ENCODE measurements at regions not wholly inside any gene's neighbourhood (a gene's known extent, or its start where the extent isn't known, plus 50 kb on each side); places are given as distances from the start of the nearest gene placed in this dataset.

DNA sequence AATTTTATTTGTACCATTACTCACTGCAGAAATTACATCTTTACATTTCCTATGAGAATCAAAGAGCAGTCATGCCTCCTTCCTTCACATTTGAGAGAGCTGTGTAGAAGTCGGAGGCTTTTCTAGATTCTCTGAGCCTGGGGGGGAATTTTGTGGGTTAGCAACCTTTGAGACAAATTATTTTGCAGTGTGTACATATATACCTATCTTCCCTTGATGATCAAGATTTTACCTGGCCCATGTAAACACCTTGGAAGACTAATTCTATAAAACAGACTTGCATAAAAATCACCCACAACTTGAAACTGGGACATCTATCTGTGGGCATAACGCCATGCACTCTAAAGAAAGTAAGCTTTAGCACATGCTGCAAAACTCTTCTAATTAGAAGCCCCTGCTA lies 491.5 kb upstream of the MDFIC2 start:
- no peak overlapping the region for H3K4me3 ChIP-seq (ENCODE audit: low read length)
- H3K27ac ChIP-seq (ENCODE audit: low read length), result no peak overlapping the region
- no peak for DNase-seq (ENCODE audit: low read depth, low spot score)
- no CpG with 5 or more reads among the region's 2 CpGs for WGBS (ENCODE audit: insufficient coverage, insufficient read length)
- H3K9me3 ChIP-seq (ENCODE audit: control insufficient read depth, insufficient read depth, low read length), result no peaks in the 10 kb centered on the region
- H3K4me1 ChIP-seq (ENCODE audit: control insufficient read depth, insufficient read depth, low read length), result no peaks in the 10 kb centered on the region
- H3K36me3 ChIP-seq (ENCODE audit: control insufficient read depth, insufficient read depth, low read length), result no peaks in the 10 kb centered on the region
- H3K27me3 ChIP-seq (ENCODE audit: control insufficient read depth, insufficient read depth, low read length), result no peaks in the 10 kb centered on the region

DNA sequence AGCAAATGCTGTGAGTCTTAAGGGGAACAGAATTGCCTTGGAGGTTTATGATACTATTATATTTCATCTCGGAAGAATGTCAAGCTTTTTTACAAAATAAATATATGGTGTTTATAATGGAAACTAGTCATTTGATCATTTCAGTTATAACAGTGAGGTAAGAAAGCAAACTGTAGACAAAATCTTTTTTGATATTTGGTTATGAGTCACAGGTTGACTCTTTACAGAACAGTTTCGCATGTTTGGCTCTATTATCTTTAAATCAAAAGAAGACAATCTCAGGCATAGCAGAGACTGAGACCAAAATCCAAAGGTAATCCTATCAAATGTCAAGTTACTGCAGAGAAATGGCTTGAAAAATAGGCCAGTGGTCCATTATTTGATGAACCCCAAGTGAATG lies 490.9 kb upstream of the MDFIC2 start:
- H3K9me3 ChIP-seq (ENCODE audit: control insufficient read depth, insufficient read depth, low read length), result no peaks in the 10 kb centered on the region
- H3K4me1 ChIP-seq (ENCODE audit: control insufficient read depth, insufficient read depth, low read length), result no peaks in the 10 kb centered on the region
- no peaks in the 10 kb centered on the region for H3K36me3 ChIP-seq (ENCODE audit: control insufficient read depth, insufficient read depth, low read length)
- H3K27me3 ChIP-seq (ENCODE audit: control insufficient read depth, insufficient read depth, low read length), result no peaks in the 10 kb centered on the region
- WGBS (ENCODE audit: insufficient coverage, insufficient read length), result no CpG with 5 or more reads among the region's 2 CpGs
- H3K4me3 ChIP-seq (ENCODE audit: low read length), result no peak overlapping the region
- H3K27ac ChIP-seq (ENCODE audit: low read length), result no peak overlapping the region
- no peak for DNase-seq (ENCODE audit: low read depth, low spot score)

DNA sequence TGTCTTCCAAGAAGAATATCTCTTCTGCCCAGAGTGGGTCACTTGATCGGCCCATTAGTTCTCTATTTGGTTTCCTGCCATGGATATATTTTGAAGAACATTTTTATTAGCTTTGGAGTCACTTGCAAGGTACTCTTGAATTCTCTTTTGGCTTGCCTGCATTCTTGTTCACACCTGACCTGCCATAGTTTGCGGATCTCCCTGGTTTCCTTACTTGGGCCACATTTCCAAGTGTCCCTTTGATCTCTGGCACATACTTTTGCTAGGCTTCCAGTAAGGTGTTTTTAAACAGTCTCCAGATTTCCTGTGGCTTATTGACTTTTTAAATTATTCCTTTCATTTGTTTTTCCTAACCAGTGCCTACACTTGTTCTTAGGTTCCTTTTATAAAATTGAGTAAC lies 488.5 kb upstream of the MDFIC2 start:
- no peak for DNase-seq (ENCODE audit: low read depth, low spot score)
- no CpG with 5 or more reads among the region's 2 CpGs for WGBS (ENCODE audit: insufficient coverage, insufficient read length)
- Histone ChIP-seq H3K27ac (ENCODE audit: low read length) (no peak overlapping the region), H3K9me3 (ENCODE audit: control insufficient read depth, insufficient read depth, low read length) (no peaks in the 10 kb centered on the region), H3K36me3 (ENCODE audit: control insufficient read depth, insufficient read depth, low read length) (no peaks in the 10 kb centered on the region), H3K4me3 (ENCODE audit: low read length) (no peak overlapping the region), H3K4me1 (ENCODE audit: control insufficient read depth, insufficient read depth, low read length) (no peaks in the 10 kb centered on the region), H3K27me3 (ENCODE audit: control insufficient read depth, insufficient read depth, low read length) (no peaks in the 10 kb centered on the region)

DNA sequence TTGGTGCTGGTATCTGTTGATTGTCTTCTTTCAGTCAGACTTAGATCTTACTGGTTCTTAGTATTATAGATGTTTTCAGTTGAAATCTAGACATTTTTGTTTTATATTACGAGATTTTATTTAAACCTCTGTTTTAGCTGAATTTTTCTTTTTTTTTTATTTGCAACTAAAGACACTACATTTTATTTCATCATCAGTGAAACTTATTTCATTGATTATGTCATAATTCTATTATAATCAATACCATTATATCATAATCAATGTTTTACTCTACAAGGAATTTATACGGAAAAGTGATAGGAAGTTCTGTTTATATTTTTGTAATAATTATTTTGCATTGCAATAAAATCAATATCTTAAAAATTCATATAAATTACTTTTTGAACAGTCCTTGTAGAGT lies 477.4 kb upstream of the MDFIC2 start:
- Histone ChIP-seq H3K4me3 (ENCODE audit: low read length) (no peak overlapping the region), H3K27me3 (ENCODE audit: control insufficient read depth, insufficient read depth, low read length) (no peaks in the 10 kb centered on the region), H3K27ac (ENCODE audit: low read length) (no peak overlapping the region), H3K9me3 (ENCODE audit: control insufficient read depth, insufficient read depth, low read length) (no peaks in the 10 kb centered on the region), H3K36me3 (ENCODE audit: control insufficient read depth, insufficient read depth, low read length) (no peaks in the 10 kb centered on the region), H3K4me1 (ENCODE audit: control insufficient read depth, insufficient read depth, low read length) (no peaks in the 10 kb centered on the region)
- no peak for DNase-seq (ENCODE audit: low read depth, low spot score)
- WGBS (ENCODE audit: insufficient coverage, insufficient read length), result no CpG with 5 or more reads among the region's 2 CpGs

DNA sequence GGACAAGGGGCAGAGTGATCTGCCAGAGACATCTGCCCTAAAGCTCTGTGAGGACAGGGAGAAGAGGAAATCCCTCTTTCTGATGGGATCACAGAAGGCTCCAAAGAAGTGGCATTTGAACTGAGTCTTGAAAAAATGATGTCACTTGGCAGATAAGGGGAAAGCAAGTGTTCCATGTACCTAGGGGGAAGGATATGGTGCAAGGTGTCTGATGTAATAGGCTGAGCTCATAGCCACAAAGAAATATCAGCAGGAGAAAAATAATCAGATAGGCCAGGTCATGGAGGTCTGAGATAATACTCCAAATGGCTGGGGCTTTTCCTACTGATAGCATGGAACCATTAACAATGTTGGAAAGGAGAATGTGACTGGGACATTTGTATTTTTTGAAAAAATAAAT lies 468.4 kb upstream of the MDFIC2 start:
- DNase-seq (ENCODE audit: low read depth, low spot score), result no peak
- H3K4me3 ChIP-seq (ENCODE audit: low read length), result no peak overlapping the region
- H3K27me3 ChIP-seq (ENCODE audit: control insufficient read depth, insufficient read depth, low read length), result no peaks in the 10 kb centered on the region
- no peaks in the 10 kb centered on the region for H3K36me3 ChIP-seq (ENCODE audit: control insufficient read depth, insufficient read depth, low read length)
- H3K4me1 ChIP-seq (ENCODE audit: control insufficient read depth, insufficient read depth, low read length), result no peaks in the 10 kb centered on the region
- H3K27ac ChIP-seq (ENCODE audit: low read length), result no peak overlapping the region
- no peaks in the 10 kb centered on the region for H3K9me3 ChIP-seq (ENCODE audit: control insufficient read depth, insufficient read depth, low read length)

DNA sequence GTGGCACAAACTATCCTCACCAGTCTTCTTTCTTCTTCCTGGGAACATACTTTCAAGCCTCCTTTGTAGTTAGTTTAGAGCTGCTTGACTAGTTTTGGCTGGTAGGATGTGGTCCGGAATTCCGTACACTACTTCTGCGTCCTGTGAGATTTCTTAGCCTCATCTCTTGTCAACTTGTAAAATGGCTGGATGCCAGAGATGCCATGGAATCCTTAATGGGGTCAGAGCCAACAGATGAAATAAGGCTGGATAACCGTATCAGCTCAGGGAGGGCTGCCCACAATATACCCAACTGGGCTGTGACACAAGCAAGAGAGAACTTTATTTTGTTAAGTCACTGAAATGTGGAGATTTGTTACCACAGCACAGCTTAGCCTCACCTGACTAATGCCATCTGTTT lies 466.9 kb upstream of the MDFIC2 start:
- H3K36me3 ChIP-seq (ENCODE audit: control insufficient read depth, insufficient read depth, low read length), result no peaks in the 10 kb centered on the region
- no peaks in the 10 kb centered on the region for H3K27me3 ChIP-seq (ENCODE audit: control insufficient read depth, insufficient read depth, low read length)
- no peak for DNase-seq (ENCODE audit: low read depth, low spot score)
- H3K4me1 ChIP-seq (ENCODE audit: control insufficient read depth, insufficient read depth, low read length), result no peaks in the 10 kb centered on the region
- no peak overlapping the region for H3K27ac ChIP-seq (ENCODE audit: low read length)
- H3K9me3 ChIP-seq (ENCODE audit: control insufficient read depth, insufficient read depth, low read length), result no peaks in the 10 kb centered on the region
- no peak overlapping the region for H3K4me3 ChIP-seq (ENCODE audit: low read length)
- no CpG with 5 or more reads among the region's 4 CpGs for WGBS (ENCODE audit: insufficient coverage, insufficient read length)

DNA sequence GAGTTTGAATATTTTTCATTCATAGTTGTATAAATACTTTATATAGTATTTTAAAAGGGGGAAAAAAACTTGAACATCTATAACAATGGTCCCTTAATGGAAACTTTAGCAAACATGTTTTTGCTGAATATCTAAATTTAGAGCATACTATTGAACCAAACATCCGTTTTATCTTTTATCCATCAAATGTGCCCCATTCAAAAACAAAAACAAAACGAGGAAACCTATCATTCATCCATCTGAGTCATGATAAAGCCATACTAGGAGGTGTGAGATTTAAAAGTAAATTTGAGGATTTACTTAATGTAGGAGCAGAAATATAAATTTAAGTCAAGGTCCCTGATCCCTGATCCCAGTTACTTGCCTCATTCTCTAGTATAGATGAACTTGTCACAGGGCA lies 463.6 kb upstream of the MDFIC2 start:
- DNase-seq (ENCODE audit: low read depth, low spot score), result no peak
- H3K9me3 ChIP-seq (ENCODE audit: control insufficient read depth, insufficient read depth, low read length), result no peaks in the 10 kb centered on the region
- H3K27ac ChIP-seq (ENCODE audit: low read length), result no peak overlapping the region
- H3K4me1 ChIP-seq (ENCODE audit: control insufficient read depth, insufficient read depth, low read length), result no peaks in the 10 kb centered on the region
- no peaks in the 10 kb centered on the region for H3K36me3 ChIP-seq (ENCODE audit: control insufficient read depth, insufficient read depth, low read length)
- no peaks in the 10 kb centered on the region for H3K27me3 ChIP-seq (ENCODE audit: control insufficient read depth, insufficient read depth, low read length)
- no peak overlapping the region for H3K4me3 ChIP-seq (ENCODE audit: low read length)
- 100% methylated on average over 1 of the region's 2 CpGs for WGBS (ENCODE audit: insufficient coverage, insufficient read length)

DNA sequence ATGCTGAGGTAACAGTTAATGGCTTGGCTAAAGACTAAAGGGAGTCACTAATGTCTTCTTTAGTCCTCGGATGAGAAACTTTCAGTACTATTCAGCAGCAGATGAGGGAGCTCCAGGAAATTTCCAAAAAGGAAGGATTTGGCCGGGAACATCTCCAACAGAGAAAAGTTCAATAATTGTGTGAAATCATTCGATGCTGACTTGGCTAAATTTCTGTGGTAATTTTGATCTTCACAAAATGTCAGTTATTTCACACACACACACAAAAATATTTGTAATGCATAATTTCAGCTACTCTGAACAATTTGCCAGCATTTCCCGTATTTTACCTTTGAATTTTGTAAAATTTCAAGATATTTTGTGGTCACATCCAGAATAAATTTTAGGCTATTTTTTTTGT lies 462.8 kb upstream of the MDFIC2 start:
- H3K27me3 ChIP-seq (ENCODE audit: control insufficient read depth, insufficient read depth, low read length), result no peaks in the 10 kb centered on the region
- H3K4me1 ChIP-seq (ENCODE audit: control insufficient read depth, insufficient read depth, low read length), result no peaks in the 10 kb centered on the region
- H3K4me3 ChIP-seq (ENCODE audit: low read length), result no peak overlapping the region
- DNase-seq (ENCODE audit: low read depth, low spot score), result no peak
- WGBS (ENCODE audit: insufficient coverage, insufficient read length), result no CpG with 5 or more reads among the region's 4 CpGs
- H3K36me3 ChIP-seq (ENCODE audit: control insufficient read depth, insufficient read depth, low read length), result no peaks in the 10 kb centered on the region
- no peak overlapping the region for H3K27ac ChIP-seq (ENCODE audit: low read length)
- H3K9me3 ChIP-seq (ENCODE audit: control insufficient read depth, insufficient read depth, low read length), result no peaks in the 10 kb centered on the region

DNA sequence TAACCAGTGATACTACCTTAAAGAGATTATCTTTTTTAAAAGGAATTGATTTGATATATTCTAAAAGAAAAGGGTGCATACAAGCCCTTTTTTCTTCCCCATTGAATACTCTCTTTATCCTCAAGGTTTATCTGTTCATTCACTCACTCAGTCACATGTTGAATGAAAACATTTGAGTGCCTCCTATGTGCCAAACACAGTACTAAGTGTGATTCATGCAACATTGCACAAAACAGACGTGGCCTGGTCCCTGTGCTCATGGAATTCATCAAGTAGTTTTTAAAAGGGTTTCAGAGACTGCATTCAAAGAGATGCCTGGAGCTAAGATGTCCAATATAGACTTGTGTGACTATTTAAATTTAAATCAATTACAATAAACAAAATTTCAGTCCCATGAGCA lies 462.2 kb upstream of the MDFIC2 start:
- no peaks in the 10 kb centered on the region for H3K9me3 ChIP-seq (ENCODE audit: control insufficient read depth, insufficient read depth, low read length)
- no peak overlapping the region for H3K27ac ChIP-seq (ENCODE audit: low read length)
- no CpG with 5 or more reads among the region's 1 CpG for WGBS (ENCODE audit: insufficient coverage, insufficient read length)
- no peak for DNase-seq (ENCODE audit: low read depth, low spot score)
- no peaks in the 10 kb centered on the region for H3K36me3 ChIP-seq (ENCODE audit: control insufficient read depth, insufficient read depth, low read length)
- H3K4me3 ChIP-seq (ENCODE audit: low read length), result no peak overlapping the region
- H3K4me1 ChIP-seq (ENCODE audit: control insufficient read depth, insufficient read depth, low read length), result no peaks in the 10 kb centered on the region
- H3K27me3 ChIP-seq (ENCODE audit: control insufficient read depth, insufficient read depth, low read length), result no peaks in the 10 kb centered on the region

DNA sequence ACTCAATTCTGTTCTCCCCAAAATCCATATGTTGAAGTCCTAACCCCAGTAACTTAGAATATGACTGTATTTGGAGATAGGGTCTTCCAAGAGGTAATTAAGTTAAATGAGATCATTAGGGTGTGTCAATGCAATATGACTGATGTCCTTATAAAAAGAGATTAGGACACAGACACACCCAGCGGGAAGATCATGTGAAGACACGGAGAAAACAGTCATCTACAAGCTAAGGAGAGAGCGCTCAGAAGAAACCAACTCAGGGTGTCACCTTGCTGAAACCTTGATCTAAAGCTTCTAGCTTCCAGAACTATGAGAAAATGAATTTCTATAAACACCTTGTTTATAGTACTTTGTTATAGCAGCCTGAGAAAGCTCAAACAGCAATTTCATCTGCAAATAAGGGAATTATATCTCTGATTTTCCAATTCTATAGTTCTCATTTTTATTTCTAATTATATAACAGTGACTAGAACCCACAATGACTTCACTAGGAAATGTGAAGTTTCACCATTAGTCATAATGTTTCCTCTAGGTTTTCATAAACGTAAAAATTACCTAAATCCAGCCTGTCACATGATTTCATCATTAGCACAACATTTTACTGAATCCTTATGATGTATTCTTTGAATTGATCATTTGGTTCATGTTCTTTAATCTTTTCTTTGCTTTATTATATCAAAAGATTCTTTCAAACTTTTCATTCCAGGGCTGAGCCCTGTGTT lies 459.1 kb upstream of the MDFIC2 start:
- Histone ChIP-seq H3K4me3 (ENCODE audit: low read length) (no peak overlapping the region), H3K27ac (ENCODE audit: low read length) (no peak overlapping the region)
- WGBS (ENCODE audit: insufficient coverage, insufficient read length), result no CpG with 5 or more reads among the region's 4 CpGs

DNA sequence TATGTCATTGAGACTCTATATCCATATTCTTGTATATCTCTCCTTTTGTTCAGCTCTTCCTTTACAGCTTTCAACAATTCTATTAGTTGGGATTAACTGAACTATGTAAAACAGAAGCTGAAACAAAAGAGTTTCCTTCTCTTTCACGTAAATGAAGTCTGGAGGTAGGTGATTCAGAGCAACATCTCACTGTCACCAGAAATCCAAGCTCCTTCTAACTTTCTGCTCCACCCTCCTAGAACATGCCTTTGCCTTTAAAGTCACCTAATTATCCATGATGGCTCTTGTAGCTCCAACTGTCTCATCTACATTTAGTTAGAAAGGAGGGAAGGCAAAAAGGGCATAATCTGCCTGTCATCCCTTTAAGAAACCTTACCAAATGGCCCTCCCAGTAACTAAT lies 458.2 kb upstream of the MDFIC2 start:
- Histone ChIP-seq H3K27ac (ENCODE audit: low read length) (no peak overlapping the region), H3K27me3 (ENCODE audit: control insufficient read depth, insufficient read depth, low read length) (no peaks in the 10 kb centered on the region), H3K36me3 (ENCODE audit: control insufficient read depth, insufficient read depth, low read length) (no peaks in the 10 kb centered on the region), H3K9me3 (ENCODE audit: control insufficient read depth, insufficient read depth, low read length) (no peaks in the 10 kb centered on the region), H3K4me3 (ENCODE audit: low read length) (no peak overlapping the region), H3K4me1 (ENCODE audit: control insufficient read depth, insufficient read depth, low read length) (no peaks in the 10 kb centered on the region)
- DNase-seq (ENCODE audit: low read depth, low spot score), result no peak
- no CpG with 5 or more reads among the region's 1 CpG for WGBS (ENCODE audit: insufficient coverage, insufficient read length)

More for the DNA sequence above, 459.1 kb upstream of the MDFIC2 start:
- H3K27me3 ChIP-seq (ENCODE audit: control insufficient read depth, insufficient read depth, low read length), result no peaks in the 10 kb centered on the region
- DNase-seq (ENCODE audit: low read depth, low spot score), result no peak
- H3K36me3 ChIP-seq (ENCODE audit: control insufficient read depth, insufficient read depth, low read length), result no peaks in the 10 kb centered on the region
- H3K4me1 ChIP-seq (ENCODE audit: control insufficient read depth, insufficient read depth, low read length), result no peaks in the 10 kb centered on the region
- H3K9me3 ChIP-seq (ENCODE audit: control insufficient read depth, insufficient read depth, low read length), result no peaks in the 10 kb centered on the region

Data from iPS DF 6.9 (cell line).